HepG2 (cell line): ENCODE measurements at regions not wholly inside any gene's neighbourhood (a gene's known extent, or its start where the extent isn't known, plus 50 kb on each side); places are given as distances from the start of the nearest gene placed in this dataset.

Experiments used
- ATAC-seq: fragments of 200-7000 bp; cut with Tn5 transposase; 3 replicates; pipeline ENCODE4 v1.9.1; 2020; ENCODE audit warnings: mild to moderate bottlenecking, moderate library complexity
- BruUV-seq: library from RNA; stranded (reverse); fragments of 400-500 nt; replicated peaks from 2 replicates; lab custom pipeline; 2021; lab: Mats Ljungman, UMichigan
- CTCF ChIA-PET: fragments of 300-600 bp; formaldehyde crosslinking; extraction: SDS; loops from one replicate; lab custom pipeline; 2021; ENCODE audit warnings: low total read pairs, inconsistent platforms, low intra/inter-chr PET ratio; lab: Yijun Ruan, JAX
- POLR2A ChIA-PET: fragments of 350-600 bp; sonication (Branson Sonifier 250); formaldehyde crosslinking; loops from one replicate; lab custom pipeline; 2020; ENCODE audit warnings: antibody characterized with exemption, inconsistent platforms; lab: Yijun Ruan, JAX
- DNase-seq: peaks from one replicate; pipeline ENCODE4 v3.0.0-alpha.2; 2015; ENCODE audit warnings: low spot score
- FAIRE-seq: peaks from 3 replicates; lab custom pipeline; 2011; peaks lifted over from hg19 to GRCh38; lab: Jason Lieb, UNC
- H2AFZ ChIP-seq: one replicate; pipeline ENCODE4 v1.6.1; 2011; ENCODE audit warnings: low read length, inconsistent platforms
- H3K27ac ChIP-seq: fragments of 300-600 bp; 3 replicates; pipeline ENCODE4 v1.8.0; 2011; ENCODE audit warnings: mixed run types, mild to moderate bottlenecking, mixed read lengths, low read length, inconsistent platforms; ENCODE audit not compliant: insufficient read depth; ENCODE audit errors: extremely low read length
- H3K27me3 ChIP-seq, 2 experiments: fragments of 200-600 bp in 1 of 2; 2 replicates in 1 of 2; 3 replicates in 1 of 2; pipeline versions ENCODE4 v1.6.0 to v1.8.0; 2011; ENCODE audit warnings: low read length in 2 of 2, mild to moderate bottlenecking in 2 of 2, moderate library complexity in 2 of 2, inconsistent platforms in 1 of 2; ENCODE audit not compliant: insufficient read depth in 2 of 2, control insufficient read depth in 1 of 2
- H3K36me3 ChIP-seq, 2 experiments: fragments of 200-600 bp in 1 of 2; replicated peaks in 1 of 2; 2 replicates in 1 of 2; 3 replicates in 1 of 2; pipeline versions ENCODE4 v1.5.1 to v1.8.0; 2011; ENCODE audit warnings: low read length in 2 of 2, inconsistent platforms in 1 of 2; ENCODE audit not compliant: insufficient read depth in 2 of 2, control insufficient read depth in 1 of 2
- H3K4me1 ChIP-seq: 2 replicates; pipeline ENCODE4 v1.5.1; 2012; ENCODE audit warnings: low read length, inconsistent platforms; ENCODE audit not compliant: insufficient read depth
- H3K4me2 ChIP-seq: 2 replicates; pipeline ENCODE4 v1.6.0; 2011; ENCODE audit warnings: low read depth, low read length, inconsistent platforms
- H3K4me3 ChIP-seq, 3 experiments: fragments of 200-600 bp in 1 of 3; sonication (generic), shearing (Covaris generic) in 1 of 3; replicated peaks in 1 of 3; 2 replicates each; pipeline ENCODE4 v1.5.1; 2011 to 2016; ENCODE audit warnings: low read length in 3 of 3, inconsistent platforms in 2 of 3, low read depth in 2 of 3, mild to moderate bottlenecking in 2 of 3, control low read depth in 1 of 3, mixed read lengths in 1 of 3; ENCODE audit not compliant: insufficient read depth in 1 of 3
- H3K79me2 ChIP-seq: one replicate; pipeline ENCODE4 v1.6.1; 2011; ENCODE audit warnings: low read length, inconsistent platforms; ENCODE audit not compliant: insufficient read depth
- H3K9ac ChIP-seq: 2 replicates; pipeline ENCODE4 v1.6.0; 2011; ENCODE audit warnings: mild to moderate bottlenecking, low read depth, low read length, inconsistent platforms; ENCODE audit not compliant: insufficient read depth
- H3K9me3 ChIP-seq: 2 replicates; pipeline ENCODE4 v1.5.1; 2012; ENCODE audit warnings: mild to moderate bottlenecking, low read length
- H4K20me1 ChIP-seq: 2 replicates; pipeline ENCODE4 v1.6.0; 2011; ENCODE audit warnings: inconsistent platforms, mild to moderate bottlenecking, low read length, moderate library complexity; ENCODE audit not compliant: insufficient read depth
- MZF1 ChIP-seq: sonication (generic); formaldehyde crosslinking; IDR thresholded peaks from 2 replicates; pipeline ENCODE4 v1.8.1; 2023; ENCODE audit warnings: mild to moderate bottlenecking, missing genetic modification reagents, borderline replicate concordance
- NFE2L2 ChIP-seq: fragments of 150-350 bp; IDR thresholded peaks from 2 replicates; pipeline ENCODE4 v1.6.1; 2014; ENCODE audit warnings: low read length
- NFYC ChIP-seq: IDR thresholded peaks from 2 replicates; pipeline ENCODE4 v1.6.1; 2016; ENCODE audit warnings: missing genetic modification reagents, missing compliant biosample characterization
- XRCC5 ChIP-seq: fragments of 200-400 bp; formaldehyde crosslinking; optimal IDR thresholded peaks from 2 replicates; pipeline ENCODE3; 2017; ENCODE audit warnings: mild to moderate bottlenecking, low read length
- ZNF713 ChIP-seq: sonication (generic); formaldehyde crosslinking; IDR thresholded peaks from 2 replicates; pipeline ENCODE4 v1.4.0; 2020; ENCODE audit warnings: mild to moderate bottlenecking, missing genetic modification reagents
- whole genome bisulfite sequencing: methylation state at CpG from one replicate; pipeline ENCODE4 v1.1.6; 2017; ENCODE audit warnings: low lambda C conversion rate; 5-methylcytosine and 5-hydroxymethylcytosine counted together
- in situ Hi-C: cut with HindIII; loops from 2 replicates; pipeline ENCODE4 v1.10.0; 2017; ENCODE audit warnings: low pct_unique_long_range_greater_than_20kb; ENCODE audit not compliant: extremely low pct_ligation_motif_present
- intact Hi-C: fragments of 100-400 bp; cut with micrococcal nuclease; formaldehyde crosslinking; loops from one replicate; pipeline ENCODE4 v1.10.0; 2022; ENCODE audit not compliant: unreplicated experiment
- TF ChIP-seq, protein P1 (sequence below): sonication (generic); formaldehyde crosslinking; IDR thresholded peaks from 2 replicates; pipeline ENCODE4 v1.9.0; 2021; ENCODE audit warnings: missing genetic modification reagents, mild to moderate bottlenecking, borderline replicate concordance
- TF ChIP-seq, protein P2 (sequence below): sonication (generic); formaldehyde crosslinking; IDR thresholded peaks from one replicate; pipeline ENCODE4 v1.5.1; 2020; ENCODE audit warnings: mild to moderate bottlenecking, missing genetic modification reagents; ENCODE audit errors: not compliant biosample characterization

- H2AFZ ChIP-seq = no peak overlapping the region
- H4K20me1 ChIP-seq = no peaks in the 10 kb centered on the region
- ChIA-PET CTCF (interaction anchor here (3.8 to 4.0 kb wide), 2 partner anchors 43 to 238 kb away, joined by 39 to 51 read pairs; no protein-coding TSS in a partner anchor), POLR2A (no interaction called here)
- FAIRE-seq (no peak), ATAC-seq (no peak), DNase-seq (no peak)
- H3K9ac ChIP-seq = no peak overlapping the region
- 55% methylated on average over 13 of the region's 15 CpGs for WGBS
- no TSS peak for BruUV-seq
- no peak overlapping the region for H3K4me2 ChIP-seq
- H3K79me2 ChIP-seq = no peaks in the 10 kb centered on the region
- in situ Hi-C loops = loop anchor here (5.0 kb wide), 1 partner anchor 43 kb away; no protein-coding TSS in a partner anchor
- H3K27me3 ChIP-seq = peaks cover 0 to 1% of the 10 kb centered on the region in 2 experiments; a peak in 1 of 5 replicates
- peaks cover 9% of the 10 kb centered on the region for H3K4me1 ChIP-seq
- H3K9me3 ChIP-seq = no peaks in the 10 kb centered on the region
- intact Hi-C loops = loop anchor here (5.0 to 10.0 kb wide), 2 partner anchors 130 to 238 kb away; no protein-coding TSS in a partner anchor
- no peak for TF ChIP-seq ZNF713
- TF ChIP-seq, protein P1, sequence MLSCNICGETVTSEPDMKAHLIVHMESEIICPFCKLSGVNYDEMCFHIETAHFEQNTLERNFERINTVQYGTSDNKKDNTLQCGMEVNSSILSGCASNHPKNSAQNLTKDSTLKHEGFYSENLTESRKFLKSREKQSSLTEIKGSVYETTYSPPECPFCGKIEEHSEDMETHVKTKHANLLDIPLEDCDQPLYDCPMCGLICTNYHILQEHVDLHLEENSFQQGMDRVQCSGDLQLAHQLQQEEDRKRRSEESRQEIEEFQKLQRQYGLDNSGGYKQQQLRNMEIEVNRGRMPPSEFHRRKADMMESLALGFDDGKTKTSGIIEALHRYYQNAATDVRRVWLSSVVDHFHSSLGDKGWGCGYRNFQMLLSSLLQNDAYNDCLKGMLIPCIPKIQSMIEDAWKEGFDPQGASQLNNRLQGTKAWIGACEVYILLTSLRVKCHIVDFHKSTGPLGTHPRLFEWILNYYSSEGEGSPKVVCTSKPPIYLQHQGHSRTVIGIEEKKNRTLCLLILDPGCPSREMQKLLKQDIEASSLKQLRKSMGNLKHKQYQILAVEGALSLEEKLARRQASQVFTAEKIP (CRISPR knock-in tag) = no peak
- no peak for TF ChIP-seq NFE2L2
- TF ChIP-seq MZF1 = no peak
- no peak for TF ChIP-seq NFYC (CRISPR knock-in tag)
- TF ChIP-seq XRCC5 = no peak
- TF ChIP-seq, protein P2, sequence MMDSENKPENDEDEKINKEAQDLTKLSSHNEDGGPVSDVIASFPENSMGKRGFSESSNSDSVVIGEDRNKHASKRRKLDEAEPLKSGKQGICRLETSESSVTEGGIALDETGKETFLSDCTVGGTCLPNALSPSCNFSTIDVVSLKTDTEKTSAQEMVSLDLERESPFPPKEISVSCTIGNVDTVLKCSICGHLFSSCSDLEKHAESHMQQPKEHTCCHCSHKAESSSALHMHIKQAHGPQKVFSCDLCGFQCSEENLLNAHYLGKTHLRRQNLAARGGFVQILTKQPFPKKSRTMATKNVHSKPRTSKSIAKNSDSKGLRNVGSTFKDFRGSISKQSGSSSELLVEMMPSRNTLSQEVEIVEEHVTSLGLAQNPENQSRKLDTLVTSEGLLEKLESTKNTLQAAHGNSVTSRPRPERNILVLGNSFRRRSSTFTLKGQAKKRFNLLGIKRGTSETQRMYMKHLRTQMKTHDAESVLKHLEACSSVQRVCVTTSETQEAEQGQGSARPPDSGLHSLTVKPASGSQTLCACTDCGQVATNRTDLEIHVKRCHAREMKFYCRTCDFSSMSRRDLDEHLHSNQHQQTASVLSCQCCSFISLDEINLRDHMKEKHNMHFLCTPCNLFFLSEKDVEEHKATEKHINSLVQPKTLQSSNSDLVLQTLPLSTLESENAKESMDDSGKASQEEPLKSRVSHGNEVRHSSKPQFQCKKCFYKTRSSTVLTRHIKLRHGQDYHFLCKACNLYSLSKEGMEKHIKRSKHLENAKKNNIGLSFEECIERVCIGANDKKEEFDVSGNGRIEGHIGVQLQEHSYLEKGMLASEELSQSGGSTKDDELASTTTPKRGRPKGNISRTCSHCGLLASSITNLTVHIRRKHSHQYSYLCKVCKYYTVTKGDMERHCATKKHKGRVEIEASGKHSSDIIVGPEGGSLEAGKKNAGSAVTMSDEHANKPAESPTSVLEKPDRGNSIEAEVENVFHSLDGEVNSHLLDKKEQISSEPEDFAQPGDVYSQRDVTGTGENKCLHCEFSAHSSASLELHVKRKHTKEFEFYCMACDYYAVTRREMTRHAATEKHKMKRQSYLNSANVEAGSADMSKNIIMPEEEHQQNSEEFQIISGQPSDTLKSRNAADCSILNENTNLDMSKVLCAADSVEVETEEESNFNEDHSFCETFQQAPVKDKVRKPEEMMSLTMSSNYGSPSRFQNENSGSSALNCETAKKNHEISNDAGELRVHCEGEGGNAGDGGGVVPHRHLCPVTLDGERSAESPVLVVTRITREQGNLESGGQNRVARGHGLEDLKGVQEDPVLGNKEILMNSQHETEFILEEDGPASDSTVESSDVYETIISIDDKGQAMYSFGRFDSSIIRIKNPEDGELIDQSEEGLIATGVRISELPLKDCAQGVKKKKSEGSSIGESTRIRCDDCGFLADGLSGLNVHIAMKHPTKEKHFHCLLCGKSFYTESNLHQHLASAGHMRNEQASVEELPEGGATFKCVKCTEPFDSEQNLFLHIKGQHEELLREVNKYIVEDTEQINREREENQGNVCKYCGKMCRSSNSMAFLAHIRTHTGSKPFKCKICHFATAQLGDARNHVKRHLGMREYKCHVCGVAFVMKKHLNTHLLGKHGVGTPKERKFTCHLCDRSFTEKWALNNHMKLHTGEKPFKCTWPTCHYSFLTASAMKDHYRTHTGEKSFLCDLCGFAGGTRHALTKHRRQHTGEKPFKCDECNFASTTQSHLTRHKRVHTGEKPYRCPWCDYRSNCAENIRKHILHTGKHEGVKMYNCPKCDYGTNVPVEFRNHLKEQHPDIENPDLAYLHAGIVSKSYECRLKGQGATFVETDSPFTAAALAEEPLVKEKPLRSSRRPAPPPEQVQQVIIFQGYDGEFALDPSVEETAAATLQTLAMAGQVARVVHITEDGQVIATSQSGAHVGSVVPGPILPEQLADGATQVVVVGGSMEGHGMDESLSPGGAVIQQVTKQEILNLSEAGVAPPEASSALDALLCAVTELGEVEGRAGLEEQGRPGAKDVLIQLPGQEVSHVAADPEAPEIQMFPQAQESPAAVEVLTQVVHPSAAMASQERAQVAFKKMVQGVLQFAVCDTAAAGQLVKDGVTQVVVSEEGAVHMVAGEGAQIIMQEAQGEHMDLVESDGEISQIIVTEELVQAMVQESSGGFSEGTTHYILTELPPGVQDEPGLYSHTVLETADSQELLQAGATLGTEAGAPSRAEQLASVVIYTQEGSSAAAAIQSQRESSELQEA (CRISPR knock-in tag) = no peak
- TF ChIP-seq, all 625 proteins: peak for 0
- no peaks in the 10 kb centered on the region for H3K36me3 ChIP-seq
- no peak overlapping the region for H3K27ac ChIP-seq
- no peak overlapping the region for H3K4me3 ChIP-seq
Observed at GRCh38 chr4:153084224-153084979, 119.8 kb upstream of the TRIM2 start.
